H1 (cell line): ENCODE measurements at regions not wholly inside any gene's neighbourhood (a gene's known extent, or its start where the extent isn't known, plus 50 kb on each side); places are given as distances from the start of the nearest gene placed in this dataset.

Experiments
- CTCF ChIA-PET: fragments of 300-600 bp; sonication (Branson Sonifier 250); formaldehyde crosslinking; loops from one replicate; lab custom pipeline; 2021; ENCODE audit not compliant: partially characterized antibody; lab: Charles Lee
- POLR2A ChIA-PET: fragments of 300-600 bp; sonication (Branson Sonifier 250); formaldehyde crosslinking; loops from one replicate; lab custom pipeline; 2021; ENCODE audit warnings: inconsistent platforms; ENCODE audit not compliant: partially characterized antibody; lab: Charles Lee
- DNase-seq, 2 experiments: peaks; one replicate each; pipeline versions ENCODE4 v3.0.0 to v3.0.0-alpha.2; 2010 to 2022; ENCODE audit warnings: low spot score in 2 of 2, low read depth in 1 of 2, mixed read lengths in 1 of 2
- FAIRE-seq: peaks from 2 replicates; lab custom pipeline; 2011; peaks lifted over from hg19 to GRCh38; lab: Jason Lieb, UNC
- H2AFZ ChIP-seq: 2 replicates; pipeline ENCODE4 v1.8.1; 2012; ENCODE audit warnings: low read length, inconsistent platforms
- H2AK5ac ChIP-seq: 2 replicates; pipeline ENCODE4 v1.6.1; 2013; ENCODE audit warnings: low read depth, low read length
- H2BK120ac ChIP-seq: replicated peaks from 2 replicates; pipeline ENCODE3; 2013; ENCODE audit warnings: low read depth, low read length, inconsistent platforms
- H2BK12ac ChIP-seq: 2 replicates; pipeline ENCODE4 v1.6.1; 2013; ENCODE audit warnings: low read depth, low read length
- H2BK15ac ChIP-seq: 2 replicates; pipeline ENCODE4 v1.6.1; 2013; ENCODE audit warnings: low read length
- H2BK20ac ChIP-seq: 2 replicates; pipeline ENCODE4 v1.6.1; 2013; ENCODE audit warnings: low read length
- H2BK5ac ChIP-seq: 2 replicates; pipeline ENCODE4 v1.6.1; 2013; ENCODE audit warnings: low read depth, low read length
- H3K14ac ChIP-seq: 2 replicates; pipeline ENCODE4 v1.6.1; 2013; ENCODE audit warnings: inconsistent platforms; ENCODE audit not compliant: insufficient read length
- H3K18ac ChIP-seq: 2 replicates; pipeline ENCODE4 v1.6.1; 2013; ENCODE audit warnings: low read length; ENCODE audit errors: extremely low read depth
- H3K23ac ChIP-seq: 2 replicates; pipeline ENCODE4 v1.6.1; 2013; ENCODE audit warnings: inconsistent platforms; ENCODE audit not compliant: insufficient read length
- H3K23me2 ChIP-seq: 2 replicates; pipeline ENCODE4 v1.6.1; 2013; ENCODE audit warnings: low read depth, low read length
- H3K27ac ChIP-seq: 2 replicates; pipeline ENCODE4 v1.6.1; 2011; ENCODE audit warnings: low read depth, low read length, inconsistent platforms
- H3K27me3 ChIP-seq, 4 experiments: replicated peaks in 1 of 4; 1 replicate in 1 of 4; 2 replicates in 3 of 4; pipeline versions ENCODE4 v1.6.1 to v1.8.1; 2011 to 2013; ENCODE audit warnings: low read length in 3 of 4, mild to moderate bottlenecking in 3 of 4, inconsistent platforms in 2 of 4, mixed read lengths in 2 of 4, moderate library complexity in 1 of 4; ENCODE audit not compliant: control insufficient read depth in 3 of 4, insufficient read depth in 3 of 4; ENCODE audit errors: extremely low read depth in 1 of 4
- H3K36me3 ChIP-seq, 4 experiments: 2 replicates each; pipeline versions ENCODE4 v1.6.1 to v1.8.1; 2011 to 2013; ENCODE audit warnings: mild to moderate bottlenecking in 4 of 4, low read length in 3 of 4, moderate library complexity in 2 of 4, control low read depth in 1 of 4, inconsistent platforms in 1 of 4; ENCODE audit not compliant: insufficient read depth in 4 of 4, control insufficient read depth in 2 of 4
- H3K4ac ChIP-seq: replicated peaks from 2 replicates; pipeline ENCODE3; 2013; ENCODE audit warnings: low read length, low read depth, mixed read lengths, inconsistent platforms; ENCODE audit not compliant: insufficient read length
- H3K4me1 ChIP-seq, 4 experiments: replicated peaks in 1 of 4; 1 replicate in 1 of 4; 2 replicates in 3 of 4; pipeline versions ENCODE4 v1.6.1 to v1.8.1; 2011 to 2013; ENCODE audit warnings: low read length in 3 of 4, inconsistent platforms in 2 of 4, mixed read lengths in 1 of 4; ENCODE audit not compliant: insufficient read depth in 4 of 4, control insufficient read depth in 3 of 4
- H3K4me2 ChIP-seq, 2 experiments: 2 replicates each; pipeline versions ENCODE4 v1.6.1 to v1.8.1; 2011 to 2013; ENCODE audit warnings: low read depth in 2 of 2, low read length in 2 of 2, control low read depth in 1 of 2, inconsistent platforms in 1 of 2, mild to moderate bottlenecking in 1 of 2; ENCODE audit not compliant: insufficient read depth in 1 of 2
- H3K4me3 ChIP-seq, 4 experiments: fragments of 200-600, 300-600 bp in 1 of 4; sonication (generic), shearing (Covaris generic), sonication (Bioruptor Twin) in 1 of 4; 2 replicates each; pipeline versions ENCODE4 v1.5.1 to v1.8.1; 2011 to 2016; ENCODE audit warnings: low read length in 4 of 4, low read depth in 3 of 4, control low read depth in 2 of 4, inconsistent platforms in 2 of 4, mild to moderate bottlenecking in 2 of 4, mixed read lengths in 1 of 4, moderate library complexity in 1 of 4; ENCODE audit not compliant: insufficient read depth in 2 of 4; ENCODE audit errors: extremely low read depth in 1 of 4
- H3K56ac ChIP-seq: replicated peaks from 2 replicates; pipeline ENCODE3; 2013; ENCODE audit warnings: low read depth, mild to moderate bottlenecking, mixed read lengths, low read length, inconsistent platforms; ENCODE audit not compliant: insufficient read length
- H3K79me1 ChIP-seq: 2 replicates; pipeline ENCODE4 v1.6.1; 2013; ENCODE audit warnings: low read depth, low read length, control low read depth
- H3K79me2 ChIP-seq, 2 experiments: 2 replicates each; pipeline versions ENCODE4 v1.6.1 to v1.8.1; 2012 to 2013; ENCODE audit warnings: low read length in 2 of 2, mild to moderate bottlenecking in 2 of 2, inconsistent platforms in 1 of 2; ENCODE audit not compliant: insufficient read depth in 2 of 2, control insufficient read depth in 1 of 2
- H3K9ac ChIP-seq, 4 experiments: replicated peaks in 1 of 4; 1 replicate in 1 of 4; 2 replicates in 3 of 4; pipeline versions ENCODE4 v1.6.1 to v1.8.1; 2011 to 2013; ENCODE audit warnings: low read depth in 3 of 4, low read length in 3 of 4, control low read depth in 2 of 4, mild to moderate bottlenecking in 2 of 4, moderate library complexity in 2 of 4, inconsistent platforms in 1 of 4; ENCODE audit errors: extremely low read depth in 1 of 4
- H3K9me3 ChIP-seq, 2 experiments: 2 replicates each; pipeline versions ENCODE4 v1.6.1 to v1.8.1; 2012 to 2013; ENCODE audit warnings: mild to moderate bottlenecking in 2 of 2, moderate library complexity in 2 of 2, control low read depth in 1 of 2, inconsistent platforms in 1 of 2, low read depth in 1 of 2, low read length in 1 of 2, mixed read lengths in 1 of 2; ENCODE audit not compliant: insufficient read depth in 2 of 2
- H4K20me1 ChIP-seq, 2 experiments: replicated peaks in 1 of 2; 2 replicates each; pipeline versions ENCODE3 to v1.8.1; 2011 to 2013; ENCODE audit warnings: inconsistent platforms in 2 of 2, low read length in 2 of 2, mild to moderate bottlenecking in 1 of 2; ENCODE audit not compliant: insufficient read depth in 2 of 2, control insufficient read depth in 1 of 2
- H4K5ac ChIP-seq: 2 replicates; pipeline ENCODE4 v1.6.1; 2013; ENCODE audit warnings: low read length, low read depth, mixed read lengths, inconsistent platforms; ENCODE audit not compliant: insufficient read length
- H4K8ac ChIP-seq: 2 replicates; pipeline ENCODE4 v1.8.0; 2013; ENCODE audit warnings: mild to moderate bottlenecking, moderate library complexity, low read length, inconsistent platforms; ENCODE audit not compliant: insufficient read depth; ENCODE audit errors: extremely low read depth
- H4K91ac ChIP-seq: replicated peaks from 2 replicates; pipeline ENCODE3; 2013; ENCODE audit warnings: low read length, mixed read lengths, inconsistent platforms; ENCODE audit not compliant: insufficient read length
- HDAC2 ChIP-seq, 2 experiments: fragments of 300-600 bp in 1 of 2; sonication (generic) in 1 of 2; IDR thresholded peaks; 2 replicates each; pipeline ENCODE4 v1.6.1; 2011 to 2012; ENCODE audit warnings: low read depth in 2 of 2, low read length in 2 of 2, mild to moderate bottlenecking in 2 of 2, moderate library complexity in 2 of 2, borderline replicate concordance in 1 of 2, inconsistent platforms in 1 of 2
- KDM1A ChIP-seq: fragments of 200-600, 300-600 bp; sonication (generic); IDR thresholded peaks from 2 replicates; pipeline ENCODE4 v1.7.1; 2016; ENCODE audit warnings: mild to moderate bottlenecking, low read length, borderline replicate concordance
- POLR2AphosphoS5 ChIP-seq: IDR thresholded peaks from 2 replicates; pipeline ENCODE4 v1.6.1; 2011; ENCODE audit warnings: low read depth, low read length
- WGBS, 2 experiments: shearing (Covaris generic) in 1 of 2; methylation state at CpG; one replicate each; pipeline versions ENCODE4 v1.1.6 to v1.1.7; 2013 to 2015; ENCODE audit warnings: low lambda C conversion rate in 2 of 2, mixed read lengths in 2 of 2, inconsistent platforms in 1 of 2, low coverage in 1 of 2, missing lambda C conversion rate in 1 of 2; ENCODE audit not compliant: insufficient replicate concordance in 2 of 2, insufficient coverage in 1 of 2, insufficient read length in 1 of 2; ENCODE audit errors: extremely low coverage in 1 of 2, missing lambda C conversion rate in 1 of 2; 5-methylcytosine and 5-hydroxymethylcytosine counted together

- H3K4me3 ChIP-seq: no peak overlapping the region
- H3K4me1 ChIP-seq: peaks cover 0 to 12% (median 5%) of the 10 kb centered on the region in 4 experiments; a peak in 3 of 7 replicates
- H3K27ac ChIP-seq: no peak overlapping the region
- H3K4me2 ChIP-seq: no peak overlapping the region
- no peaks in the 10 kb centered on the region for H4K20me1 ChIP-seq
- no peak overlapping the region for H3K4ac ChIP-seq
- H3K23me2 ChIP-seq: no peaks in the 10 kb centered on the region; the same call in 1 of the 2 replicates
- H4K8ac ChIP-seq: peak overlapping the region; percentile 36; the same call in 1 of the 2 replicates
- H4K5ac ChIP-seq: no peak overlapping the region
- no peak overlapping the region for H3K56ac ChIP-seq
- H3K9me3 ChIP-seq: no peaks in the 10 kb centered on the region
- H2BK15ac ChIP-seq: no peak overlapping the region
- no peaks in the 10 kb centered on the region for H3K79me2 ChIP-seq
- H2AFZ ChIP-seq: no peak overlapping the region
- WGBS, 2 experiments: 88% methylated on average over 5 of the region's 5 CpGs; no CpG with 5 or more reads in 1 of the 2 experiments
- FAIRE-seq (no peak), DNase-seq (no peak)
- H2BK5ac ChIP-seq: no peak overlapping the region
- peaks cover 0 to 2% (median 0%) of the 10 kb centered on the region in 4 experiments; a peak in 2 of 7 replicates for H3K27me3 ChIP-seq
- H3K36me3 ChIP-seq: no peaks in the 10 kb centered on the region
- H3K18ac ChIP-seq: no peak overlapping the region
- ChIA-PET POLR2A (no interaction called here), CTCF (interaction anchor here (0.9 to 4.1 kb wide), 6 partner anchors 13 to 61 kb away, joined by 3 to 25 read pairs (median 4); no protein-coding TSS in a partner anchor)
- H4K91ac ChIP-seq: no peak overlapping the region
- TF ChIP-seq KDM1A: peak; percentile 87; the same call in 1 of the 2 replicates
- TF ChIP-seq HDAC2 (IDR thresholded peaks at IDR 0.05; ENCODE audit: borderline replicate concordance in 1 of 2, low read depth in 2 of 2, low read length in 2 of 2): no peak
- TF ChIP-seq POLR2AphosphoS5: no peak
- H2AK5ac ChIP-seq: no peak overlapping the region; the same call in 1 of the 2 replicates
- H3K14ac ChIP-seq: no peak overlapping the region
- H3K9ac ChIP-seq: no peak overlapping the region
- H3K23ac ChIP-seq: no peak overlapping the region
- H2BK12ac ChIP-seq: no peak overlapping the region
- no peak overlapping the region for H2BK120ac ChIP-seq
- no peaks in the 10 kb centered on the region for H3K79me1 ChIP-seq
- no peak overlapping the region for H2BK20ac ChIP-seq
Measured at GRCh38 chr17:45708707-45709290, 75.3 kb upstream of the CRHR1 start.
